ENCODE measurements at regions not wholly inside any gene's neighbourhood (a gene's known extent, or its start where the extent isn't known, plus 50 kb on each side); places are given as distances from the start of the nearest gene placed in this dataset.
"Not testable (repeated sequence)": the region's sequence is repeated elsewhere in the genome, so short reads cannot be mapped to it uniquely, and the experiment has no call there.

GRCh38 chr9:15113288-15113687 lies 193.7 kb downstream of the TTC39B start:
- no peak for DNase-seq

DNA sequence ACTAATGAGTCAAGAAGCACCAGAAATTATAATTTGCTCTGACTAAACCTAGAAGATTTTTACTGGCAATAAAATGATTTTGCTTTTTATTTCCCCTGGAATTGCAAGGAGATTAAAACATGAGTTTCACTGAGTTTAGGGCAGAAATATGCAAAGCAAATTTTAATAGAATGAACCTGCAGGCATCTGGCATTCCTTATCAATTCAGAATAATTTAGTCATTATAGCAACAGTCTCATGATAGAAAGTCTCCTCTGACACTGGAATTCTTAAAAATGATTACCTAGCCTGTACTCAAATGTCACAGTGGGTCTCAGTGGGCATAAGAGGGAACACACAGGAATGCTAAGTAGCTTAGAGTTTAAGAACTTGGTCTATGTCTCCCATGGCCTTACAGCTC lies 195.9 kb downstream of the TTC39B start:
- DNase-seq = no peak

DNA sequence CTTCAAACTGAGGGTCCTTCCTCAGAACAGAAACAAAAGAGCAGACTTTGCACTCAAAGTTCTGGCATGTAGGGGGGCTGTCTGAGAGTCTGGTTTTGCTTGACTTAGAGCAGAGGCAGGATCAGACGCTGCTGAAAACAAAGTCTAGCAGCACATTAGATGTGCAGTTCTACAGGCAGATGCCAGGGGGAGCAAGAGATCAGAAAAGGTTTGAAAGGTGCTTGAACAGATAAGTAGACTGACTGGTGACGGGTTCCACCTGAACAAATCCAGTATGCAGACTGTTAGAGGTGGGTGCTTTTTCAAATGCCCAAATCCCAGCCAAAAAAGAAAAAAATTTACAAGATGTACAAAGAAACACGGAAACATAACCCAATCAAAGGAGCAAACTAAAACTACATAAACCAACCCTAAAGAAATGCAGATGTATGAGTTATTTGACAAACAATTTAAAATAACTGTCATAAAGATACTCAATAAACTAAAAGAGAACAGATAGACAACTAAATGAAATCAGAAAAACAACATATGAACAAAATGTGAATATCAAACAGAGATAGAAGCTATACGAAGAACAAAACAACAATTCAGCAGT lies 194.7 kb upstream of the FREM1 start:
- peak; percentile 17 to 46 for DNase-seq

DNA sequence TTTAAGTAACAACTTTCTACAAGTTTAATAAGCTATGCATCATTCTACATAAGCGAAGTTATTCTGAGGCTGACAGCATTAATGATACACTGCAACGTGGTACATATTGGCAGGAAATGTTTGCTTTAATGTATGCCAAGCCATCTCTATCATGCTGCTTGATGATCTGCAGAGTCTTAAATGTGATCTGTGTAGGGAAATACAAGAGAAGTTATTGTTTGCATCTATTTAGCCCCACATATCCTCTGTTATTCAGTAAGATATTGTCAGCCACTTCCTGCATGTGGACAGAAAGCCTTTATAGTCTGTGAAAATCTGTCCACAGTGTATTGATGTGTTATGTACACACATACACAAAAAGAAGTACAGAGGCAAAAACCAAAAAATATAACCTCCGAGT lies 193.1 kb upstream of the FREM1 start:
- DNase-seq = no peak

DNA sequence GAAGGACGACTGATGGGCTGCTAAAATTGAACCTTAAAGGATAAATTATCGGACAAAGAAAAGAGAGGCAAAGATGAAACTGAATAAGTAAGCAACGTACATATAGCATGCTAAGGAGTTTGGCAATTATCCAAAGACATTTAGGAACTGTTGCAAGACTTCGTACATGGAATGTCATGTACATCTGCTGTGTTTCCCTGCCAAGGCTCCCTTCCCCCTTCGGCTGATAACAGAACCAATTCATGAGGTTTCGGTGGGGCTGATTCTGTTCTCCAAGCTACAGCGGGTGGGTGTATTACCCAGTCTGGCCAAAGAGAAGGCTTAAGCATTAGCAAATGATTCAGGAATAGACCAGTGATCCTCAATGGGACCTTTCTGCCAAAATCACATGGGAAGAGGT lies 190.9 kb upstream of the FREM1 start:
- no peak for DNase-seq

DNA sequence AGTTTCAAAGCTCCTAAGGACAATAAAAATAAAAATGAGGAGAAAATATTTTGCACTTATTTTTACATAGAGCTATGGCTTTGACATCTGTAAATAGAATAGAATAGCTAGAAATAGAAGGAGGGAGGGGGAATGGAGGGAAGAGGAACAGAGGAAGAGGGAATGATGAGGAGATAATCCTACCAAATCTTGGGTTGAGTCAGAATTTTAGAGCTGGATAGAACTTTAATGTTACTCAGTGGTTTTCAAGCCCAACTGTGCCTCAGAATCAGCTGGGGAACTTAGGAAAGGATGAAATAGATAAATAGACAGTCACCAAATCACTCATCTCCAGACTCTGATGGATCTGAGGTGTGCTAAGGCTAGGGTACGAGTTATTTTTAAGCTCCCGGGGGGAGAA lies 190.3 kb upstream of the FREM1 start:
- DNase-seq = no peak

DNA sequence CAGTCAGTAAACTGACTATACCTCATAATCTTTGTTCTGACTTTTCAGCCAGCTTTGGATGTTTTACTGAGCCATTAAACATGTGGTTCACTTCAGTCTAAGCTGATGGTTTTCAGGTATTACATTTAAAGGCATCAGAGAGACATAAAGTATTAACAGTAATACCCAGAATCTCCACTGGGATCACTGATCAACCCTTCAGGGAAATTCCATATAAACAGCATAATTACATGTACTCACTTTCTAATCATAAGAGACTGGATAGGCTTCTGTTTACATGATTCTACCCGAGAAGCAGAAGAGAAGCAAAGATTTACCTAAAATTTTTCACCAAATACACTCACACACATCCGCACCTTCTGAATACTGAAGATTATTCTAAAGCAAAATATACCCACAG lies 186.7 kb upstream of the FREM1 start:
- no peak for DNase-seq

DNA sequence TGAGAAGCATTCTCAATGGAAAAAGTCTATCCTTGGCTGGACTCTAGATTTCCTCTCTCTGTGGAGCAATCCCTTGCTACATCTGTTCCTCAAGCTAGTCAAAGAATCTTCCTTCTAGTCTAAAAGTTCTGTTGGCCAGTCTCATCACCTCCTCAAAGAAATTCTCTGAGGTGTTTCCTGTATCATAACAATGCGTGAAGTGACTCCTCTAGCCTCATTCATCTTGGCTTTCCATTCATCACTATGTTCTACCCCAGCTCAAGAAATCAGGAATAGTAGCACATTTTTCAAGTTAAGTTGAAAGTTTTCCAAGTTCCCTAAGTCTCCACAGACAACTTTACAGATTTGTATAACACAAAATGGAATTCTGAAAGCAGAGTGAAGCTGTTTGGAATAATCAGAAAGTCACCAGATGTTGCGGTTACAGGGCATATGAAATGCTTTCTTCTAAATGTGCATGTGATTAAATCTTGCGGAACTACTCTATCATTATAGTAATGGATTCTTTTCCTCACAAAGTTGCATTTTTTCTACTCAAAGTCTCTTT lies 176.6 kb upstream of the FREM1 start:
- no peak for DNase-seq

DNA sequence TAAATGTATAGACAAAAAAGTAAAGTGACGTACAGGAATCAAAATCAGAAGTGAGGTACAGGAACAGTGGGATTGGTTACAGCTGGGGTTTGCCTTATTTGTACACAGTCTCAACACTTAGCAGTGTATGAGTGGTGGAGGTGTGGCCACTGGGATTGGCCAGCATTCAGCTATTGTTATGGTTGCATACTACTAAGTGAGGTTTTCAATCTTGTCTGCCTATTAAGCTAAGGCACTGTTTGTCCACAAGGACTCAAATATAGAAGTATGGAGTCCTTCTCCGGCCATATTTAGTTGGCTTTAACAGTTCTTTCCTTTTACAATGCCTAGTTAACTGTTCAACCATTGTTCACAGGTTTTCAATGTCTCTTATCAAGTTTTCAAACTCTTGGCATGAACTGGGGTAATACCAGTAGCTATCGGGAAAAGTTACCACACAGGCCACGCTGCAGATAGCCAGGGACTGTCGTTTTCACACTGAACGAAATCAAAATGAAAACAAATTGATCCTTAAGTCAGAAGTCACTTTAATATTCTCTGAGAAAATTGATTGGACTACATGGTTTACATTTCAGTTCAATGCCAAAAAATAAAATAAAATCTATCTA lies 176.0 kb upstream of the FREM1 start:
- no peak for DNase-seq

GRCh38 chr9:15081021-15081753 lies 171.0 kb upstream of the FREM1 start:
- no peak for DNase-seq

- DNase-seq = no peak
Observed at GRCh38 chr9:15080401-15080800, 170.2 kb upstream of the FREM1 start.

DNA sequence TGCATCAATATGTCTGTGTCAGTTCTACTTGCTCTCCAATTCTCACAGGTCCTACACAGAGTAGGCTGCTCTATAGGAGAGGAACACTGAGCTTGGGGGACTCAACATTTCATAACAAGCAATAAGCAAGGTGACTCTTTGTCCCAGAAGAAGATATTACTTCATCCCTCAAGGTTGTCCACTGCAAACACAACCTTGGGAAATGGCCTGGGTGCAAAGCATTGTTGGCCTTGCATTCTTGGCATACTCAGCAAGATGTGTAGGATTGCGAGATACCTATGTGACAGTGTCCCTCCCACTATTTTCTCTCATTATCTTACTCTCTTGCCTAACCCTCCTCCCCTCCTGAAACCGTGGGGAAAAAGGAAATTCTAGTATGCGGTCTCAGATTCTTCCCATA lies 169.8 kb upstream of the FREM1 start:
- no peak for DNase-seq

DNA sequence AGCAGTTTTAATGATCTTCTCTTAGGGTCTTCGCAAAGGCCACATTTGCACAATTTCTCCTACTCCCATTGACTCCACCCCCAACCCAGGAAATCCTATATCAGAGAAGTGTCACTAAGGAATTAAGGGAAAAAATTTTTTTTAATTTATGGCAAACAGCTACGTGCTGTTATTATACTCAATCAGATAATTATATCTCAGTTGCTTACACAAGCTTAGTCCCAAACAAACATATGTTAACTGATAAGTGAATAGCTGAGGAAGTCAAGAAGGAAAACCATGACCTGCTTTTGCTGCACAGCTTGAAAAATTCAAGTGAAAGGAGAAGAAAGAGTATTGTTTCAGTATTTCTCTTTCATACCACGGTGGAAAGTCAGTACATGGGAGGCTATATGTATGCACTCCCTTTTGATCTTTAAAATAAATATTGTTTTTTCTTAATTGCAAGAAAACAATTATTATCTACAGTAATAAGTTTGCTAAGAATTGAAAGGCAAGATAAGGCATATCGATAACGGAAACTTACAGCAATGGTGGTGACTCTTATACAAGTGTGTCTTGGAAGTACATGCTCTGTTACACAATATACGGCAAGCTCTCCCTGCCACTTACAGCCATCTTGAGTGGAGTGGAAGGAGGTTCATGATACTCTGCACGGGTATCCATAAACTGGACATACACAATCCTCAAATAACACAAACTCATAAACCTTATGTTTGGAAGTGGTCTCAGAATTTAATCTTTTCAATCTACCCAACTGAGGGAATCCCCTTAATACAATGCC lies 167.9 kb upstream of the FREM1 start:
- DNase-seq = no peak

DNA sequence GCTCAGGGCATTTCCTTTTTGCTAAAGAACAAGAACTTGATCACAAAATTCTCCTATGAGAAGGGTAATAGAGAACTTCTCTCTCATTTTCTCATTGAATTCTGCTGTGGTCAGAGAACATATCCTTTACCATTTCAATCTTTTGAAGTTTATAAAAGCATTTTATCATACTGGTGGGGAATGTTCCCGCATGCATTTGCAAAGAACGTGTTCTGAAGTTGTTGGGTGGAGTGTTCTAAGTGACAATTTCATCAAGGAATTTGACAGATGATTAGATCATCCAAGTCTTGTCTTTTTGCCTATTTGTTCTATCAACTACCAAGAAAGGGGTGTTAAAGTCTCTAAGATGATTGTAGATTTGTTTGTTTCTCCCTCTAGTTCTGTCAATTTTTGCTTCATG lies 163.4 kb upstream of the FREM1 start:
- no peak for DNase-seq

DNA sequence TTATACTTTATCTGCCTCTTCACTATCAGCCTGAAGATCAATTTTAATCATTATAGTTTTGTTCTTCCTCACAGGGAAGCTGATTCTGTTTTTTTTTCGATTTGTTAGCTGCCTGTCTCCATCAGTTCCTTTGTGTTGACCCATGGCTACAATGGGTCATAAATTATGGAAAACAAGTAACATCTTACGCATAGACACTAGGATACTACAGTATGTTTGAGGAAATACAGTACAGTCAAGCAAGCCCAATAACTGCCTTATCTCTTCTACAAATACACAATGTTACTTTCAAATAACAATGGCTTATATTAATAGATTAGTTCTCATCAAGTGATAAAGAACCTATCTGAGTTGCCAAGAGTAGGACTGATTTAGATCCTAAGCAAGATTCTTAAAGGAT lies 160.5 kb upstream of the FREM1 start:
- no peak for DNase-seq

GRCh38 chr9:15069106-15069505 lies 158.9 kb upstream of the FREM1 start:
- DNase-seq = no peak

- DNase-seq = no peak
Observed at GRCh38 chr9:15068261-15068660, 158.0 kb upstream of the FREM1 start.

DNA sequence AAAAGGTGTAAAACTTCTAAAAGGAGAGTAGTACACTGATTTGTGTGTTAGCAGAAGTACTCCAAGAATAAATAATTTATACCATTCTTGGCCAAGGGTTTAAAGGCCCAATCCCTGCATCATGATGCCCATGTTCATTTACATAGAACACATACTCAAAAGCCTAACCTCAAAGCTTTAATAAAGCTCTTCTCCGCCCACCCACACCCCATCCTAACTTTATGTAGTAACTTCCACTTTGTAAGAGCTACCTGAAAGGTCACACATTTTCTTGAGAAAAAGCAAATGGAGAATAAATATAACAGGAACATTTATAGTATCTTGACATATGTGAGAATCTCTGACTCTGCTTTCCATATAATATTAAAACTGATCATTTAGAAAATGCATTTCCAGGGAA lies 148.8 kb upstream of the FREM1 start:
- DNase-seq = no peak

GRCh38 chr9:15058236-15058635 lies 148.0 kb upstream of the FREM1 start:
- DNase-seq = no peak

GRCh38 chr9:15055284-15055683 lies 145.1 kb upstream of the FREM1 start:
- not testable (repeated sequence) for DNase-seq

GRCh38 chr9:15048772-15049171 lies 138.5 kb upstream of the FREM1 start:
- DNase-seq = no peak

GRCh38 chr9:15047028-15047551 lies 136.9 kb upstream of the FREM1 start:
- DNase-seq = no peak

- DNase-seq = no peak
Observed at GRCh38 chr9:15033316-15033715, 123.1 kb upstream of the FREM1 start.
